Hematopoietic multipotent progenitor cell treated with erythropoietin and hydrocortisone succinate and interleukin-3 and kit ligand, for 6 days (in vitro differentiated cells): ENCODE measurements at regions not wholly inside any gene's neighbourhood (a gene's known extent, or its start where the extent isn't known, plus 50 kb on each side); places are given as distances from the start of the nearest gene placed in this dataset.
A peak's percentile ranks its signal among the peaks of the same experiment; 100 is the strongest.

ENCODE experiments used
- DNase-seq: peaks from one replicate; pipeline ENCODE4 v3.0.0-alpha.2; 2015

DNA sequence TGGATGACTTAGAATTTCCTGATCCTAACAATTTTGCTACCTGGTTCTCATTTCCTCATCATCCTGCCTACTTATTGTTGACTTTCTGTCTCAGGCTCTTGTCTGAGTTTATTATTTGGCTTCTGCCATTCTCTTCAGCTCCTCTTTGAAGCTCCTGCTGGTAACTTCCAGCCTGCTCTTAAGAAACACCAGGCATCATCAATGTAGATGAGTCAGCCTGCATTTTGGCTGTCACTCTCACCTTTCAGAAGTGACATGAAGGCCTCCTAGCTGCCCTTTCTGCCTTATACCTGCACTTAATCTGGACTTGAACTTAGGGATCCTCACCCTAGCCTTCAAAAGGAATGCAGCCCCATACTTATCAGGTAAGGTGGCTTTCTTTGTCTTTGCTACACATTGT lies 551.8 kb upstream of the ZNF608 start:
- DNase-seq: no peak

DNA sequence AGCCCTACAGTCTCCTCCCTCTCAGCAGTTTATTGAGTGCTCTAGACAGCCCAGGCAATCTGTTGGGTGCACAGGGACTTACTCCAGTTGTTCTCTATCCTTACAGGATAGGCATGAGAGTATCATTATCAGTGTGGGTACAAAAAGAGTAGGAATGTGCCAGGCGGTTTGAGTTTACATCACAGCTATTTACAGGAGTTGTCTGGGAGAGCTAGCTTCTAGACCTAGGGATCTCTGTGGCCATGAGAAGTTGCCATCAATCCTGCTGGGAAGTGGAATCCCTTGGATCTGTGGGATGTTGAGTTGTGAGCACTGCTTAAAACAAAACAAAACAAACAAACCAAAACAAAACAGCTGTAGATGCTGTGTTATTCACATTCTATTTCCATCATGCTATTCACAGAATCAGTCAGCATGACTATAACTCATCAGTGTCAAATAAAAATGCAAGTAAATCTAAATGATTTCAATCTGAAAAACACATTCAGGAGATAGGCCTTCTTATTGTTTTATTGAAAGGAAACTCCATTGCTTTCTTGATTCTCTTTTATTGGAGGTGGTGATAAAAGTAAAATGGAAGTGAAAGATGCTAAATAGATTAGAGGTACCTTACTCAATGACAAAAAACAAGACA lies 552.4 kb upstream of the ZNF608 start:
- DNase-seq: no peak

DNA sequence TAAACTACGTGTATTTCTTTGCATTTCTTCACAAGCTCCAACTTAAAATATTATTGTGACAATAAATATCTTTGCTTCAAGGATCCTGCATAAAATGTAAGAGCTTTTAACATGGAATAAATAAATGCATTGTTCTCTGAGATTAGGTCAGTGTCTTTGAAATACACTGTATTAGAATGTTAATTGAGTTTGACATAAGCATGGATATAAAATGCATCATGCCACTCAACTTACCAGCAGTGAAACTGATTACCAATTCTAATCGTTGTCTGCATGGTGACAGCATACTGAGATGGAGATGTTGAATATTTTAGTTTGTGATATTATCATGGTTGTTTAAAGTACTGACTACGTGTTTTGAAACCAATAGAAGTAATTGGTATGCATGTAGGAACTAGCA lies 555.3 kb upstream of the ZNF608 start:
- no peak for DNase-seq

DNA sequence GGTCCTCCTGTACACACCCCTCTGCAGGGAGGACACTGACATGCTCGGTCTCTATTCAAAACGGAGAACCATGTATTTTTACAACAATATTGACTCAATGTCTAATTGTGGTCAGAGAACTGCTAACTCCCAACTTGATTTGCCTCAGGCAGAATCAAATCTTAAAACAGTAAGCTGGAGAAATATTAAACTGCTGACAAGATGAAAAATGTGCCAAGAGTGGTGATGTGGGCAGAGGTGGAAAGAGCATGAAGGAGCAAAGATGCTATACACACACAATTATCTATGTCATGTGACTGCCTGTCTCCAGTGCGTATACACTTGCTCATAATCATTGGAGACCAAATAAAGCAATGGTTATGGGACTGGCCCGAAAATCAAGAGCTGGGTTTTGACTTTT lies 556.1 kb upstream of the ZNF608 start:
- no peak for DNase-seq

DNA sequence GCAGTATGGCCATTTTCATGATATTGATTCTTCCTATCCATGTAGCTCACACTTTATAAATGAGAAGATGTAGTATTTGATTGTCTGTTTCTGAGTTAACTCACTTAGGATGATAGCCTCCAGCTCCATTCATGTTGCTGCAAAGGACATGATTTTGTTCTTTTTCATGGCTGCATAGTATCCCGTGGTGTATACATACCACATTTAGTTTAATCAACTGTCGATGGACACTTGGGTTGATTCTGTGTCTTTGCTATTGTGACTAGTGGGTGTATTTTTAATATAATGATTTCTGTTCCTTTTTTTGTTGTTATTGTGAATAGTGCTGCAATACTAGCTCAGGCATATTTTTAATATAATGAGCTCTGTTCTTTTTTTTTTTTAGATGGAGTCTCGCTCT lies 560.3 kb upstream of the ZNF608 start:
- DNase-seq: no peak

DNA sequence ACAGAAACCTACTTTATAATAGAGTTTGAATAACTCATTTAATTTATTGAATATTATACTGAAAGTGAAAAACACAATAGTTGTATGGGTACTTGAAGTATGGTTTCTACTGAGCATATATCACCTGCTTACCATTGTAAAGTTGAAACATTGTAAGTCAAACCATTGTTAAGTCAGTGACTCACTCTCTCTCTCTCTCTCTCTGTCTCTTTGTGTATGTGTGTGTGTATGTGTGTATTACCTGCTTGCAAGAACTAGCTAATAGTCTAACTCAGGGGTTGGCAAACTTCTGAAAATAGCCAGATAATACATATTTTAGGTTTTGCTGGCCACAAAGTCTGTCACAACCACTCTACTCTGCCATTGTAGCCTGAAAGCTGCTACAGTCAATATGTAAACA lies 564.3 kb upstream of the ZNF608 start:
- DNase-seq: no peak

DNA sequence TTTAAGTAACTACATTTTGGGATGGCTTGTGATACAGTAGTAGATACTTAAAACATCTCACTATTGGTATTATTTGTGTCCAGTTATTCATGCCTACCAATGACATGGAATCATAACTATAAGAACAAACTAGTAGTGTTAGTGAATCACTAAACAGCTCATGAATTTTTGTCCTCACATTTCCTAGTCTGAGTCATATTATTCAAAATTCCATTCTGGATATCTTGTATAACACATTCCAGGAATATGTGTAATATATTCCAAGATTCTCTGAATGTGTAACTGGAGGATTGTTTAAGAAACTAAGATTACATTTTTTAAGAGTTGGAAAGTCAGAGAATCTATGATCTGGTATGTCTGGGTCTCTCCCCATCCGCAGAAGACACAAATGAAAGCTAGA lies 565.3 kb upstream of the ZNF608 start:
- DNase-seq: no peak

DNA sequence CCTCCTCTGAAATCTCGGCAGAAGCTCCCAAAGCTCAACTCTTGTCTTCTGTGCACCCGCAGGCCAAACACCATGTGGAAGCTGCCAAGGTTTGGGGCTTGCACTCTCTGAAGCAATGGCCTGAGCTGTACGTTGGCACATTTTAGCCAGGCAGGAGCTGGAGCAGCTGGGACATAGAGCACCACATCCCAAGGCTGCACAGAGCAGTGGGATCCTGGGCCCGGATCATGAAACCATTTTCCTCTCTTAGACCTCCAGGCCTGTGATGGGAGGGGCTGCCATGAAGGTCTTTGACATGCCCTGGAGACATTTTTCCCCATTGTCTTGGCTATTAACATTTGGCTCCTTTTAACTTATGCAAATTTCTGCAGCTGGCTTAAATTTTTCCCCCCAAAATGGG lies 567.1 kb upstream of the ZNF608 start:
- no peak for DNase-seq

DNA sequence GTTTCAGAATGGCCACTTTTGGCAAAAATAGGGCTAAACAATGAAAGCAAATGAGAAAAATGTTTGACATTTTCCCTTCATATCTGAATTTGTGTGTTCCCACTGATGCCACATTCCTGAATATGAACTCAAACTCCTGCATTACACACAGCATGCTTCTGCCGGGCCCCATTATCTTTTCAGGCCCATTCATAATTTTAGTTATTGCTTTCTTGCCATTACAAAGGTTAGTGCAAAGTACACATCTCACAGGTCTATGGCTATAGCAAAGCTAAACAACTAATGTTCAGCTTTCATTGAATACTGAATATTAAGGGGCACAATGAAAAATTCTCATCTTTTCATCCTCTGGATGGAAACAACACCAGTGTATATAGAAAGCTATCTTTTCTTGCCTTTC lies 568.9 kb upstream of the ZNF608 start:
- no peak for DNase-seq

DNA sequence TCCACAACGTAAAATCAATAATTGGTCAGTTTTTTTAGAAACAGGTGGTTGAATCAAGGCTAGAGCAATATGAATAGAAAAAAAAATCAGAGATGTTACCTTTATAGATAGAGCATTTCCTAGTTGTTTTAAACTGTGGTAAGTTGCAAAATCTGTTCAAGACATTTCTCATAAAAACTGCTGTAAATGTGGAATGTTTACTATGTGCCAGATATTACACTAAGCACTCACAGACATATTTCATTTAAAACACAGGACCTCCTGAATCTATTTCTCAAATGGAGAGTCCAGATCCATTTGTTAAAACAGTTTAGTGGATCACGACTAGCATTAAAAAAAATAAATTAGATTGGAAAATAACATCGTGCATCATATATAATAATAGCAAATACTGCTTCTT lies 570.0 kb upstream of the ZNF608 start:
- DNase-seq: no peak

DNA sequence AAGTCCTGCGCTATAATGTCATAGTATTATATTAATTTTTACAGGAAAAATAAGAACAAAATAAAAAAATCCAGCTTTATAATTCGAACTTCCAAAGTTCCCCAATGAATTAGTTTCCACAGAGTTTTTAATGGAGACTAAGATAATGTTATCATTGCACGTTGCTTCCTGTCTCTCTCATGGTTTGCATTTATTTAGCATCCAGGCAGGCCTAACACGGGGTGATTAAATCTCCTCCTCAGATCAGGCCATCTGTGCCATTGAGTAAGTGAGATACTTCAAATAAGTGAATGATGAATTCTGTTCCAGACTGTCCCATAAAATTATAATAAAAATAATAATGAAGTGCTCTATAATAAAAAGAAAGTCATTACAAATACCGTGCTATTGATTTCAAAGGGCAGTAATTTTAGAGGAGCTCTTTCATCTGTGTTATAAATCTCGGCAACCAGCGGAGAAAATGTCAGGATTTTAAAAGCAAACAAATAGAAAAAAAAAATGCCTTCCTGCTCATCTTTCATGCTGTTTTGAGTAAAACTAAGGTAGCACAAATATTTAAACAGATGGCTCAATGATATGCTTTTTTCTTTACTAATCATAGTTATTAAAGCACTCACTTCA lies 570.6 kb upstream of the ZNF608 start:
- no peak for DNase-seq

DNA sequence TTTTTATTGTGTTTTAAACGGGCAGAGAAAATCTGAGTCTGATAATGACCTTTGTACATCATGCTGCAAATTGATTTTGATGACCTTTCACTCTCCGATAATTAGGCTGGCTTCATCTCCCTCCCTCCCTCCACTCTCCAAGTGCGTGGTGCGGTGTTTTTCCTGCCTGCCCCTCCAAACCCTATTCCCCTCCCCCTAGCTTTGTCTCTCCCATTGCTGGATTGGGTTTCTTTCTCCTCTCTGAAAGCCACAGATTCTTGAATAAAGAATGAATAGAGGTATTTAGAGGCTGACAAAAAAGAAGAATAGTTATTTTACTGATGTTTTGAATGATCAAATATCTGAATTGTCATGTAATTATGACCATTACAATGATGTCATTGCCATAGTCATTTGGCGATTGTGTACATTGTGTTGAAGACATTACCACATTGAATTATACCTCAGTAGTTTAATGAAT lies 571.1 kb upstream of the ZNF608 start:
- DNase-seq: no peak

DNA sequence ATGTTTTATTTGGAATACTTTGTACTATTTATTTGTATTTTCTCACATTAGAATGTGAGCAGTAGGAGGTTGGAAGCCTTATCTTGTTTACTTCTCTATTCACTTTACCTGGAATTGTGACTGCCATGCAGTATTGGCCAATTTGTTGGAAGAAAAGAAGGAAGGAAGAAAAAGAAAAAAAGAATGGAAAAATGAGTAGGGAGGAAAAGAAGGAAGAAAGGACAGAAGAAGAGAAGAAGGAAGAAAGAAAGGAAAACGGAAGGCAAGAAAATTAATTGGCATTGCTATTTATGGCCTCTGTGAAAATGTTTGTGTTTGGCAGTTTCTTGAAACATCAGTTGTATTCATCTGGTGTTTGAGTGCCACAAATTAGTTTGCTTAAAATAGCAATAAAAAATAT lies 575.2 kb upstream of the ZNF608 start:
- no peak for DNase-seq

DNA sequence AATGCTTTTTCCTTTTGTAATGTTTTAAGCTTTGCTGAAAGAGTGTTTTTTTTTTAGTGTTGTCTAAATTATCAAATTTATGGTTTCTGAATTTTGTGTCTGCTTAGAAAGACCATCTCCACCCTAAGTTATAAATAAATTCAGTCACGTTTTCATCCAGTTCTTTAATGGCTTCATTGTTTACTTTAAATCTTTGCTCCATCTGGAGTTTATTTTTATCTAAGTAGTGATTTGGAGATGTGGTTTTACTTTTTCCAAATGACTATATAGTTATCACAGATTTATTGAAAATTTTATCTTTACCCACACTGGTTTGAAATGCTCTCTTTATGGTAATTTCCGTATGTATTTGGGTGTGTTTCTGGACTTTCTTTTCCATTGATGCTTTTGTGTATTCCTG lies 577.2 kb upstream of the ZNF608 start:
- DNase-seq: no peak

DNA sequence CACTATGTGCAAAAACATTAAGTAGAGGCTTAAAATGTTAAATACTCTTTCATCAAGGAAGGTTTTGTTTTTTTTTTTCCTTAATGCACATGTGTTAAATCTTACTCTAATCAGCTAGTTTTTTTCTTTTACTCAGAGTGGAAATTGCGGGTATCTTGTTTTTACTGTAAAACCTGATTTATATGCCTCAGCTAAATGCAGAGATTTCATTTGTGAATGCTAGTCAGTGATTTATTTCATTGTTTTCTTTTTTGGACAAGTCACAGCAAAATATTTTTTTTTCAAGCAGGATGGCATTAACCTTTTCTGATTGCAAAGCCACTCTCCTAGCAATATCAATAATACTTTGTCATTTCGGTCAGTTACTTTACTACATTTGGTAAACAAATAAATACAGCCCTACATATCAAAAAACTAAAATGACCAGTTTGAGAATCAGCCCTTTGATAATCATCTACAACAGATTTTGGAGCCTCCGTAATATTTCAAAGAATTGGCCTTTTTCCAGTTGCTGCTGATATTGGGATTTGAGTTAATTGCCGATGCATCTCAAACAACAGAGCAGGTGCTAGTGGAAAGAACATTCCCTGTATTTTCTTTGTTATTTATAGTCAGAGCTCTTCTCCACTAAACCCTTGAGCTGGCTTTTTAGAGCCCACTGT lies 579.2 kb upstream of the ZNF608 start:
- DNase-seq: no peak

DNA sequence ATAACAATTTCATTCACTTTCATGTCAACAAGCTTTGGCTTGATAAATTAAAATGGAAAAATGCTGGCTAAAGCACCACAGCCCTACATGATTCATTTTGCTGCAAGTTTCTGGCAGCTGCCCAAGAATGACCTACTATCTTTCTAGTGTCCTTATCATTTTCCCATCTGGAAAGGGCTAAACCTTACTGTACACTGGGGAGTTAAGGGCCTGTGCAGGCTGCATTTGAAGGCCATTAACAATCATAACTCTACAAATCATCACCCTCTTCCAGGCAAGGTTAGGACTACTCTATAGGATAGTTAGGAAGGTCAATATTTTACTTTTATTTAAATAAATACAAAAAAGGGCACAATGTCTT lies 579.7 kb upstream of the ZNF608 start:
- peak; percentile 1 for DNase-seq

DNA sequence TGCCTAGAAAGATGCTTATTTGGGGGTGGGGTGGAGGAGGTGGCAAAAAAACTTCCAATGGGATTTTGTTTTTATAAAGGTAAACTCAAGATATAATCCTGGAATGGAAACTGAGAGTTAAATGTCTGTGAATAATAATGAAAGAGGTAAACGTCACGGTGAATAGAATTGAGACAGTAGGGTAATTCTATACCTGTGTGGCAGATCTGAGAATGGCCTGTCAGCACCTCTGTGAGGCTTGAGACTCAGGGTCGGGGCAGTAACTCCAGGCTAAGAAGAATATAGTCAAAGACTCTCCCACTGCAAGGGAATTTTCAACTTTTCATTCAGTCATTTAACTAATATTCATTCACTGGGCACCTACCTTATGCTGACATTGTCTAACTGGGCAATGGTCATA lies 581.2 kb upstream of the ZNF608 start:
- no peak for DNase-seq

DNA sequence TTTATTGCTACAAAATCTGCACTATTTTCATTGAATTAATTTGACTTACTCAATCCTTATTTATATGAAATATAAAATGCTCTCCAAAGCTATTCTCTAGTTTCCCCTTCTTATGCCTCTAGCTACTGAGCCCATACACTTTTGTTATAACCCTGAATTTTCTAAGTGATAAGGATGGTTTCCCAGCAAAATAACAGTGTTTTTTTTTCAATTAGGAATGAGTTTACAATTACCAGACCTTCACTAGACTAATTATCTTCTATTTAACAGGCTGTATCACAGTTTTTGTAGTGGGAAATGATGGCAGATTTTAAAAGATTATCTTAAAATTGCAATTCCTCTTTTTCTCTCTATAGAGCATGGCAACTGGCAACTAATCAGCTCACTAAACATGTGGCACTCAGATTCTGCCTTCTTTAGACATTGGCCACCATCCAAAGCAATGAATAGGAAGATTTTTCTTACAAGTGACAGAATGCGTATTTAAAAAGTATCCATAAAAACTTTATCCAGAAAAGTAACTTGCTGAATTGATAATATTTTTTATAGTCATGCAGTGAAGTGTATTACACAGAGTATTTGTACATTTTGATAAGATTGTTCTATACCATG lies 585.7 kb upstream of the ZNF608 start:
- peak; percentile 12 for DNase-seq

DNA sequence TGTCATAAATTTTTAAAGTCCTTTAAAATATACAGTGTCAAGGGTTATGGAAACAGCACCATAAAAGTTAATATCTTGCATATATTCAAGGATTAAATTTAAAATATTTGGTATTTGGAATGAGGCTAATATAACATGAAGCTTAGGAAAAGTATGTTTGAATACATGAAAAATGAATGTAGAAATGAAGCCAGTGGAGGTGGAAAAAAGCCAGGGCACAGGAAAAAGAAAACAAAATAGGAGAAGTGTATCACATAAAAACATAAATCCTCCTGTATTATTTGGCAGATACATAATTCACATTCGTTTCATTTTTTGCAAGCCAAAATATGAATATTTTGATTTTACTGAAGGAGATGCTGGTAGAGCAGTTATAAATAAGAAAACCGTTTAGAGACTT lies 587.0 kb upstream of the ZNF608 start:
- no peak for DNase-seq

DNA sequence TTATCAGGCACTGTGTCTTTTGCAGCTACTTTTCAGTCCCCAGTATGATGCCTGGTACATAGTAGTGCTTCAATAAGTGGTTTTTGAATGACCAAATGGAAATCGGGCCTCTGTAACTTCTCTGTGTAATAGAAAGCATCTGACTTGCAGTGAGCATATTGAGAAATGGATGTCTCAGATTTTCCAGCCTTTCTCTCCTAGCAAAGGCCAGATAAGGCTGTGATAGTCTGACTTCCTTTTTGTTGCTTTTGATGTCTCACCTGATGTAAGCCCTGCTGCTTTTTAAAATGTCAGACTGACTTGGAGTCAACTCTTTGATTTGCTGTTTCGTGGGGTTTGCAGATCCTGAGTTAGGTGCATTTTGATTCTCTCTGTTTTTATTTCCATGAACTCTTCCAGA lies 590.0 kb upstream of the ZNF608 start:
- DNase-seq: no peak

DNA sequence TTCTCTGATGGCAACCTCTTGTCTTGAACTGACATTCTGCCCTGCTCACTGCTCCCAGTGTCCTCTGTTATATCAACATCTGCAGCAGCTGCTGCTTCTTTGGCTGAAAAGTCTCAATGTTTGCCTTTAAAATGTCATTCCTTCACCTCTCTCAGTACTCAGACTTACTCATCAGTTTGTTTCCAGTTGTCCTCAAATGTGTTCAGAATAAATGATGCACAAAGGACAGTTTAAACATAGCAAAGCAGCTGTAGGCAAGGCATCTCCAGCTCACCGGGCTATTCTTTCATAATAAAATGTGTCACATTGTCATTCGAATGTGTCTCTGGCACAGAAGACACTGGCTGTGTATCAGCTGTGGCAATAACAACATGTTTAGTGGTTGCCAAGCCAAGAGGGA lies 590.9 kb upstream of the ZNF608 start:
- DNase-seq: no peak

DNA sequence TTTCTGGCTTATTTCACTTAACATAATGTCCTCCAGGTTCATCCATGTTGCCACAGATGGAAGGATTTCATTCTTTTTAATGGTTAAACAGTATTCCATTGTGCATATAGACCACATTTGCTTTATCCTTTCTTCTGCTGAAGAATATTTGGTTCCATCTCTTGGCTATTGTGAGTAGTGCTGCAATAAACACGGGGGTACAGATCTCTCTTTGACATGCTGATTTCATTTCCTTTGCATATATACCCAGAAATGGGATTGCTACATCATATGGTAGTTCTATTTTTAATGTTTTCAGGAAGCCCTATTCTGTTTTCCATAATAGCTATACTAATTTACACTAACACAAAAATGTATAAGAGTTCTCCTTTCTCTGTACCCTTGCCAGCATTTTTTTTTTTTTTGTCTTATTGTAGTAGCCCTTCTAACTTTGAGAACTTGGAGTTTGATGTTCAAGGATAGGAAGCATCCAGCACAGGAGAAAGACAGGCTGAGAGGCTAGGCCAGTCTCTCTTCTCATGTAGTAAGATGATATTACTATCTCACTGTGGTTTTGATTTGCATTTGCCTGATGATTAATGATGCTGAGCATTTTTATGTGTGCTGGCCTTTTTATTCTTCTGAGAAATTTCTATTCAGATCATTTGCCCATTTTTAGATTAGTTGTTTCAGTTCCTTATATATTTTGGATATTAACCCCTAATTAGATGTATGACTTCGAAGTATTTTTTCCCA lies 592.2 kb upstream of the ZNF608 start:
- DNase-seq: peak; percentile 1

DNA sequence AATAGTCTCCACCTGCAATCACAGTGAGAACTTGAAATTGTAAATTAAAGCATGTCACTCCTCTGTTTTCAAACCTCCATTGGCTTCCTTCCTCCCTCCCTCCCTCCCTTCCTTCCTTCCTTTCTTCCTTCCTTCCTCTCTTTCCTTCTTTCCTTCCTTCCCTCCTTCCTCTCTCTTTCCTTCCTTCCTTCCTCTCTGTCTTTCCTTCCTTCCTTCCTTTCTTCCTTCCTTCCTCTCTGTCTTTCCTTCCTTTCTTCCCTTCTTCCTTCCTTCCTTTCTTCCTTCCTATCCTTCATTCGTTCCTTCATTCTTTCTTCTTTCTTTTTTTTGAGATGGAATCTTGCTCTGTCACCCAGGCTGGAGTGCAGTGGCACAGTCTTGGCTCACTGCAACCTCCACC lies 595.0 kb upstream of the ZNF608 start:
- DNase-seq: no peak

DNA sequence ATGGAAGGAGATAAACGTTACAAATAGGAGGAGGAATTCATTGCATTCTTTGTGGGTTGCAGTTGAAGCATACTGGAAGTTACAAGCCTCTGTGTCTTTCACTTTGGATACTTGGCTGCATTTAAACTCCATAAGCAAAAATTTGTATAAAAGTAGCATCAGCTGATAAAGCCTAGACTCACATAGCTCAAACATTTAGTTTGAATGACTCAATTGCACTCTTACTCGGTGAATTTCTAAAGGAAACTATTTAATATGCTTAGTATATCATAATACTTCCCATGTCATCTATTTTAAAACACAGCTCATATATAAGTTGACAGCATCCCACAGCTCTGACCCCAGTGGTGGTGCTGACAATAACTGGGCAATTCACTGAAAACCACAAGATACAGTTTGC lies 596.6 kb upstream of the ZNF608 start:
- DNase-seq: no peak
